Osteoblast (primary cell): ENCODE measurements at regions not wholly inside any gene's neighbourhood (a gene's known extent, or its start where the extent isn't known, plus 50 kb on each side); places are given as distances from the start of the nearest gene placed in this dataset. TPM values are rescaled to one million over a fixed set of nuclear protein-coding genes. Genes with fewer than 3 reads are reported as not detected.
"Not testable (repeated sequence)": the region's sequence is repeated elsewhere in the genome, so short reads cannot be mapped to it uniquely, and the experiment has no call there.

ENCODE experiments used
- DNase-seq: peaks from one replicate; pipeline ENCODE4 v3.0.0; 2011; ENCODE audit warnings: low spot score, mixed read lengths; ENCODE audit not compliant: insufficient read length; ENCODE audit errors: missing footprints
- H2AFZ ChIP-seq: 2 replicates; pipeline ENCODE4 v1.6.0; 2011; ENCODE audit warnings: mild to moderate bottlenecking, low read length
- H3K27ac ChIP-seq: 2 replicates; pipeline ENCODE4 v1.5.1; 2011; ENCODE audit warnings: mild to moderate bottlenecking, low read depth, low read length, moderate library complexity
- H3K27me3 ChIP-seq: 2 replicates; pipeline ENCODE4 v1.6.0; 2012; ENCODE audit warnings: mild to moderate bottlenecking, control low read depth, inconsistent platforms, low read length, moderate library complexity; ENCODE audit not compliant: insufficient read depth
- H3K36me3 ChIP-seq: 2 replicates; pipeline ENCODE4 v1.5.1; 2011; ENCODE audit warnings: mild to moderate bottlenecking, low read length, control low read depth, moderate library complexity; ENCODE audit not compliant: insufficient read depth
- H3K4me1 ChIP-seq: 2 replicates; pipeline ENCODE4 v1.5.1; 2011; ENCODE audit warnings: mild to moderate bottlenecking, low read length, control low read depth, moderate library complexity; ENCODE audit not compliant: insufficient read depth
- H3K4me2 ChIP-seq: 2 replicates; pipeline ENCODE4 v1.6.0; 2011; ENCODE audit warnings: mild to moderate bottlenecking, low read length; ENCODE audit not compliant: insufficient read depth
- H3K4me3 ChIP-seq: fragments of 200-600 bp; sonication (generic); 3 replicates; pipeline ENCODE4 v1.5.1; 2012; ENCODE audit warnings: mild to moderate bottlenecking, low read length, inconsistent platforms; ENCODE audit not compliant: insufficient read depth
- H3K79me2 ChIP-seq: 2 replicates; pipeline ENCODE4 v1.6.0; 2012; ENCODE audit warnings: mild to moderate bottlenecking, low read length, control low read depth, inconsistent platforms; ENCODE audit not compliant: insufficient read depth
- H3K9me3 ChIP-seq: 2 replicates; pipeline ENCODE4 v1.5.1; 2011; ENCODE audit warnings: low read depth, low read length, control low read depth
- H4K20me1 ChIP-seq: 2 replicates; pipeline ENCODE4 v1.6.0; 2012; ENCODE audit warnings: mild to moderate bottlenecking, low read length, control low read depth; ENCODE audit not compliant: insufficient read depth
- small RNA-seq: library from RNA; depleted of rRNA; stranded (forward); fragments of <200 nt; gene quantifications from one replicate; pipeline ENCODE3, GENCODE V24; 2012
- TF ChIP-seq, protein P1 (sequence below): IDR thresholded peaks from 2 replicates; pipeline ENCODE4 v1.5.1; 2011; ENCODE audit warnings: mild to moderate bottlenecking, low read depth, low read length, moderate library complexity; ENCODE audit errors: extremely low read depth

- TF ChIP-seq, protein P1, sequence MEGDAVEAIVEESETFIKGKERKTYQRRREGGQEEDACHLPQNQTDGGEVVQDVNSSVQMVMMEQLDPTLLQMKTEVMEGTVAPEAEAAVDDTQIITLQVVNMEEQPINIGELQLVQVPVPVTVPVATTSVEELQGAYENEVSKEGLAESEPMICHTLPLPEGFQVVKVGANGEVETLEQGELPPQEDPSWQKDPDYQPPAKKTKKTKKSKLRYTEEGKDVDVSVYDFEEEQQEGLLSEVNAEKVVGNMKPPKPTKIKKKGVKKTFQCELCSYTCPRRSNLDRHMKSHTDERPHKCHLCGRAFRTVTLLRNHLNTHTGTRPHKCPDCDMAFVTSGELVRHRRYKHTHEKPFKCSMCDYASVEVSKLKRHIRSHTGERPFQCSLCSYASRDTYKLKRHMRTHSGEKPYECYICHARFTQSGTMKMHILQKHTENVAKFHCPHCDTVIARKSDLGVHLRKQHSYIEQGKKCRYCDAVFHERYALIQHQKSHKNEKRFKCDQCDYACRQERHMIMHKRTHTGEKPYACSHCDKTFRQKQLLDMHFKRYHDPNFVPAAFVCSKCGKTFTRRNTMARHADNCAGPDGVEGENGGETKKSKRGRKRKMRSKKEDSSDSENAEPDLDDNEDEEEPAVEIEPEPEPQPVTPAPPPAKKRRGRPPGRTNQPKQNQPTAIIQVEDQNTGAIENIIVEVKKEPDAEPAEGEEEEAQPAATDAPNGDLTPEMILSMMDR = no peak
- no peaks in the 10 kb centered on the region for H3K36me3 ChIP-seq
- H3K9me3 ChIP-seq = no peaks in the 10 kb centered on the region
- H3K4me3 ChIP-seq = no peak overlapping the region
- H2AFZ ChIP-seq = no peak overlapping the region
- H3K79me2 ChIP-seq = no peaks in the 10 kb centered on the region
- no peak overlapping the region for H3K27ac ChIP-seq
- no peaks in the 10 kb centered on the region for H3K4me1 ChIP-seq
- DNase-seq = no peak
- H4K20me1 ChIP-seq = no peaks in the 10 kb centered on the region
- no peaks in the 10 kb centered on the region for H3K27me3 ChIP-seq
- H3K4me2 ChIP-seq = no peak overlapping the region
These were observed 63.7 kb upstream of the UXS1 start for GRCh38 chr2:106257830-106258229.

- Histone ChIP-seq H3K36me3 (no peaks in the 10 kb centered on the region), H3K9me3 (no peaks in the 10 kb centered on the region), H3K4me1 (no peaks in the 10 kb centered on the region), H3K27ac (no peak overlapping the region), H3K79me2 (no peaks in the 10 kb centered on the region), H2AFZ (no peak overlapping the region), H4K20me1 (no peaks in the 10 kb centered on the region), H3K4me3 (no peak overlapping the region), H3K4me2 (no peak overlapping the region), H3K27me3 (no peaks in the 10 kb centered on the region)
- TF ChIP-seq, protein P1 = no peak
- no peak for DNase-seq
These were observed 63.0 kb upstream of the UXS1 start for GRCh38 chr2:106257135-106257534.

GRCh38 chr2:106249157-106249828, 55.2 kb upstream of the UXS1 start:
- DNase-seq, H4K20me1 ChIP-seq, H3K9me3 ChIP-seq, H3K27ac ChIP-seq, H3K4me1 ChIP-seq, H3K4me3 ChIP-seq, H3K36me3 ChIP-seq, H3K27me3 ChIP-seq, H2AFZ ChIP-seq, H3K4me2 ChIP-seq, H3K79me2 ChIP-seq: not testable (repeated sequence)

DNA sequence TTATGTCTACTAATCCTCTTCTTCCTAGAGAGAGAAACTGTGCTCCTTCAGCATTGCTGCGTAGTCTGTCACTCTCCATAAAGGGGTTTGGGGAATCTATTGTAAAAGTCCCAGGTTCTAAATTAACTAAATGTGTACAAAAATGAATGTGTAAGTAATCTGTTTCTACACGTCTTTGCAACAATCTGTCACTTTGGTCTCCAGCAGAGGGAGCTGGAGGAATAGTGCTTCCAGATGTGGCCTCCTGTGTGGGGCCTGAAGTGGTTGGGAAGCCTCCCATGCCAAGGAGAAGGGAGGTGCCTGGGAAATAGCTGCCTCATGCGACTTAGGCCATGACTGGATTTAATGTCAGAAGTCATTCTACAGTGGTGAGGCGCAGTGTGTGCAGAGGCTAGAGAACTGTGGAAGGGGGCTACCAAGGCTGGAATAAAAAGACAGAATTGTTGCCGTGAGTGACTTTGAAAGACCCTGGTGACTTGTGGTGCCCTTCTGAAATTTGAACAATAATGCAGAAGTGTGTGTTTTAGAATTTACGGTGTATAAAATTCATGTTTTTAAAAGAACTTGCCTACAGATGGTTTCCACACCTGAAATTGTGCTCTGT, 54.5 kb upstream of the UXS1 start:
- not testable (repeated sequence) for H3K9me3 ChIP-seq, H3K4me1 ChIP-seq, DNase-seq, H3K4me2 ChIP-seq, H4K20me1 ChIP-seq, H3K36me3 ChIP-seq, H2AFZ ChIP-seq, H3K4me3 ChIP-seq, H3K27me3 ChIP-seq, H3K79me2 ChIP-seq, H3K27ac ChIP-seq
- TF ChIP-seq, protein P1 = peak; percentile 24

Small RNA genes in the stretch of these regions (small RNA-seq; reads per million reads assigned to genes)
- not detected for gene AC114755.3
